HL-60 (cell line): ENCODE measurements at regions not wholly inside any gene's neighbourhood (a gene's known extent, or its start where the extent isn't known, plus 50 kb on each side); places are given as distances from the start of the nearest gene placed in this dataset.

ENCODE experiments used
- DNase-seq, 2 experiments: peaks; one replicate each; pipeline ENCODE4 v3.0.0-alpha.2; 2010 to 2020; ENCODE audit warnings: low read depth in 1 of 2, low spot score in 1 of 2
- H3K27ac ChIP-seq: fragments of 250-450 bp; sonication (Bioruptor Pico); replicated peaks from 2 replicates; pipeline ENCODE4 v1.5.1; 2020; ENCODE audit warnings: mild to moderate bottlenecking, moderate library complexity
- H3K27me3 ChIP-seq: fragments of 250-450 bp; sonication (Bioruptor Pico); 2 replicates; pipeline ENCODE4 v1.5.1; 2021; ENCODE audit warnings: mild to moderate bottlenecking, moderate library complexity; ENCODE audit not compliant: insufficient read depth, poor library complexity, severe bottlenecking
- H3K4me3 ChIP-seq: replicated peaks from 2 replicates; pipeline ENCODE4 v1.5.1; 2011; ENCODE audit warnings: mild to moderate bottlenecking, control low read depth, low read length; ENCODE audit not compliant: insufficient read depth
- GABPA ChIP-seq: IDR thresholded peaks from 2 replicates; pipeline ENCODE4 v1.6.1; 2012; ENCODE audit warnings: low read depth
- POLR2AphosphoS5 ChIP-seq: IDR thresholded peaks from 2 replicates; pipeline ENCODE4 v1.6.1; 2012; ENCODE audit warnings: low read depth
- REST ChIP-seq: IDR thresholded peaks from 2 replicates; pipeline ENCODE4 v1.6.1; 2012; ENCODE audit warnings: low read depth; ENCODE audit not compliant: insufficient replicate concordance
- SPI1 ChIP-seq: IDR thresholded peaks from 2 replicates; pipeline ENCODE4 v1.6.1; 2012; ENCODE audit warnings: low read depth, mild to moderate bottlenecking, borderline replicate concordance
- TF ChIP-seq, protein P1 (sequence below): IDR thresholded peaks from one replicate; pipeline ENCODE4 v1.5.1; 2011; ENCODE audit warnings: low read length, control low read depth, inconsistent platforms; ENCODE audit not compliant: insufficient read depth

DNA sequence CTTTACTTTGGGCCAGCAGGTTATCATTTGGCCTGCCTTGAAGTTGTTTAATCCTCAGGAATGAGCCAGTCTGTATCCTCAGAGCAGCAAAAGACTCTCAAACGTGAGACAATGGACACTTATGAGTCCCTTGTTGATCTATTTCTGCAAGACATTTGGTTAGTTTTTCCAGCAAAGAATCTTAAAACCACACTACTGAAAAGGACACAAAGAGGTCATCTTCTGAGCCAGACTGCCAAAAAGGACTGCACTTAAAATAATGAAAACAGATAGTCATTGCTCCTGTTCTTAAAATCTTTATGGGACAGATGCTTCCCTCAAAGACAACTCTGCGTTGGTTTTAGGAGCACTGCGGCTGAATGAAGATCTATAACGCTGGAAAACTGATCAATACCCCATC is 205.7 kb upstream of the PSMD7 start:
- Histone ChIP-seq H3K27ac (no peak overlapping the region), H3K4me3 (no peak overlapping the region), H3K27me3 (no peaks in the 10 kb centered on the region)
- no peak for DNase-seq
- TF ChIP-seq GABPA: no peak
- no peak for TF ChIP-seq POLR2AphosphoS5
- no peak for TF ChIP-seq REST
- TF ChIP-seq SPI1: no peak
- TF ChIP-seq, protein P1, sequence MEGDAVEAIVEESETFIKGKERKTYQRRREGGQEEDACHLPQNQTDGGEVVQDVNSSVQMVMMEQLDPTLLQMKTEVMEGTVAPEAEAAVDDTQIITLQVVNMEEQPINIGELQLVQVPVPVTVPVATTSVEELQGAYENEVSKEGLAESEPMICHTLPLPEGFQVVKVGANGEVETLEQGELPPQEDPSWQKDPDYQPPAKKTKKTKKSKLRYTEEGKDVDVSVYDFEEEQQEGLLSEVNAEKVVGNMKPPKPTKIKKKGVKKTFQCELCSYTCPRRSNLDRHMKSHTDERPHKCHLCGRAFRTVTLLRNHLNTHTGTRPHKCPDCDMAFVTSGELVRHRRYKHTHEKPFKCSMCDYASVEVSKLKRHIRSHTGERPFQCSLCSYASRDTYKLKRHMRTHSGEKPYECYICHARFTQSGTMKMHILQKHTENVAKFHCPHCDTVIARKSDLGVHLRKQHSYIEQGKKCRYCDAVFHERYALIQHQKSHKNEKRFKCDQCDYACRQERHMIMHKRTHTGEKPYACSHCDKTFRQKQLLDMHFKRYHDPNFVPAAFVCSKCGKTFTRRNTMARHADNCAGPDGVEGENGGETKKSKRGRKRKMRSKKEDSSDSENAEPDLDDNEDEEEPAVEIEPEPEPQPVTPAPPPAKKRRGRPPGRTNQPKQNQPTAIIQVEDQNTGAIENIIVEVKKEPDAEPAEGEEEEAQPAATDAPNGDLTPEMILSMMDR: no peak

DNA sequence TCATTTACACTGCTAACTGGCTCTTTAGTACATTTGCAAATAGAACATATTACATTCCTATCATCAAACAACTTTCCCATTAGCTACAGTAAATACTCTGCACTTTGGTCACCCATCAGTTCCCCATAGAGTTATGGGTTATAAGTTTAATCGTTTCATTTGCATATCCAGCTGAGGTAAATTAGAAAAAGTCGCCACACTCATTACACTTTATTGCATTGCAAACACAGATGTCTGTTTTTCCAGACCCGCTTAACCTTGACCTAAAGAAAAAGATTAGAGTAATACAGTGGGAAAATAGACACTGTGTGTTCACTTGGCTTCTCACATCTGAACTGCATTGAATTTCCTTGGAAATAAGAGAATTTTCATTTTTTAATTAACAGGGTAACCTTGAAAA is 213.1 kb upstream of the PSMD7 start:
- no peak overlapping the region for H3K27ac ChIP-seq
- no peaks in the 10 kb centered on the region for H3K27me3 ChIP-seq
- TF ChIP-seq GABPA (no peak), SPI1 (no peak), REST (no peak), POLR2AphosphoS5 (no peak)
- DNase-seq: no peak
- H3K4me3 ChIP-seq: no peak overlapping the region

GRCh38 chr16:74080311-74080710 is 216.3 kb upstream of the PSMD7 start:
- no peak for DNase-seq
- H3K27ac ChIP-seq: no peak overlapping the region
- no peak overlapping the region for H3K4me3 ChIP-seq
- no peaks in the 10 kb centered on the region for H3K27me3 ChIP-seq
- peak; percentile 8; the same call in 1 of the 2 replicates for TF ChIP-seq SPI1
- no peak for TF ChIP-seq REST

DNA sequence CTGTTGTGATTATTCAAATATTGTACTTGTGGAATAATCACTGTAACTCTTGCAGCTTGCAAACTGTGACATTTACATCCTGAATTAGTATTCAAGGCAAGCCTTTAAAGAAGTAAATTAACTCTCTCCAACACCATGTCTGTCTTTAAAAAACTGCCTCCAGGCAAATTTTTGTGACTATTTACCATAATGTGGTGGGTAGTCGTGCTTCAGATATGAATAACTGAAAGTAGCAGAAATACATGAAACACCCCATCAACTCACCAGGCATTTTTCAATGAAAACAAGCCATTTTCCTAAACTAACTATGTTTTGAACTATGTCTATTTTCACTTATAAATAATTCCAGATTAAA is 217.4 kb upstream of the PSMD7 start:
- Histone ChIP-seq H3K4me3 (no peak overlapping the region), H3K27ac (no peak overlapping the region), H3K27me3 (no peaks in the 10 kb centered on the region)
- no peak for DNase-seq
- TF ChIP-seq POLR2AphosphoS5 (no peak), REST (no peak), SPI1 (no peak)
